Left renal pelvis (tissue), 4 donors: ENCODE measurements at regions not wholly inside any gene's neighbourhood (a gene's known extent, or its start where the extent isn't known, plus 50 kb on each side); places are given as distances from the start of the nearest gene placed in this dataset.

Experiments
- DNase-seq, 4 donors: peaks; one replicate each; pipeline ENCODE4 v3.0.0-alpha.2; 2013; ENCODE audit warnings: low read depth in 4 of 4, low spot score in 3 of 4

DNA sequence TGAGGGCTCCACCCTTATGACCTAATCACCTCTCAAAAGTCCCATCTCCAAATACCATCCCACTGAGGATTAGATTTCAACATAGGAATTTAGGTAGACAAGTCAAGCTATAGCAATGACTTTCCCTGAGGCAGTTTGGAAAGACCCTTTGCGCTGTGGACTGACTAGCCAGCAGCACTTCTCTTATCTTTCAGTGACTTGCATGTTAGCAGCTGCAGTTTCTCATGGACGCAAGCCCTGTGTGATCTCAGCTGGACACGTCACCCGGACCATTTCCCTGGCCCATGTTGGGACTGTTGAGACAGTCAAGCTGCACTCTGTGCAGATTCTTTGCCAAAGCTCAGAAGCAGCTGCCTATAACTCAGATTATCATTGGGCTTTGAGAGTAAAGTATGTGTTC is 408.1 kb upstream of the USP24 start:
- peak in 3 of 4 donors; percentile 38 to 51 (median 49) for DNase-seq

DNA sequence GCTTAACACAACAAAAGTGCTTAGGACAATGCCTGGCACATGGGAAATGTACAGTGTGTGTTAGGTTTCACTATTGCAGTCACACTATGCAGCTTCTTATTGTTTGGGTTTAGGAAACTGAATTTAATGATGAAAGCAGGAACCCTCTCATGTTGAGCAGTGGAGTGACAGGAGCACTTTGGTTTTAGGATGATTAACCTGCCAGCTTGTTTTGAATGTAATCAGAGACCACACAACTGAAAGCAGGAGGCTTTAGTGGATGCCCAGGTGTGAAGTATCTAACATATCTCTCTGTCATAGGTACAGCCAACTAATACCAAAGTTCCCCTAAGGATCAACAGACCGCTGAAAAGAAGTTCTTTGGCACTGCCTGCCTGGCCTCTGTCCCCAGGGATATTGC is 406.9 kb upstream of the USP24 start:
- peak in 1 of 4 donors; percentile 62 for DNase-seq

DNA sequence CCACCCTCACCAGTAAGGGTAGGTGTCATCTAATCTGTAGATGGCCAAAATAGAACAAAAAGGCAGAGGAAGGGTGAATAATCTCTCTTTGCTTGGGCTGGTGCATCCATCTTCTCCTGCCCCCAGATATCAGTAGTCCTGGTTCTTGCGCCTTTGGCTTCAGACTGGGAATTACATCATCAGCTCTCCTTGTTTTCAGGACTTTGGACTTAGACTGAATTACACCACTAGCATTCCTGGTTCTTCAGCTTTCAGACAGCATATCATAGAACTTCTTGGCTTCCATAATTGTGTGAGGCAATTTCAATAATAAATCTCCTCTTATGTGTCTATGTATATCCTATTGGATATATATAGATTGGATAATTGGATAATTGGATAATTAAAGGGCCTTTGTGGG is 403.0 kb upstream of the USP24 start:
- no peak for DNase-seq

DNA sequence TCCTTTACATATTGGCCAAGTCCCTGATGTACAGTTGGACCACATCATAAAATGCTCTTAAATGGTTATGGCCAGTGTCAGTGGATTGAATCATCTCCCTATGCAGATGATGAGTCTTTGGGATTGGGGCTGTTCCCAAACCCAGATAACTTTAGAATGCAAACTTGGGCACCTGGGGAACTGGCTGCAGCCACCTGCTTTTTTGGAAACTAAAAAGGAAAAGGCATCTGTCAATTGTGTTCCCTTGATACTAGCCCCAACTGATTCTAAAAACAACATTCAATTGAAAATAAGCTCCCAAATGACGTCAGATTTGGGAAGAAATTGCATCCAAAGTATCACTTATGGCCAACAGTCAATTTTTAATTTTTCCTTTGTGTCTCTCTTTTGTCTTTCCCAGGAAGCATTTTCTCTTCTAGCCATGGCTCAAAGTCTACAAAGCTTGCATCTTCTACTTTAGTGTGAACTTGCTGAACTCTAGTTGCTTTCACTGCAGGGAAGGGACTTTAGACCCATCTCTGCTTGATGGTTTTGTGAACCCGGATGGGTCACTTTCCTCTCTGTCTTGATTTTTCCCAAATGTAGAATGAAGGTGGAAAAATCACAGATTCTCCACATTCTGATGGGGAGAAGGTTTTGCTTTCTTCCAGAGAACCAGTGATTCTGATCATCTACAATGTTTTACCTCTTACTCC is 402.3 kb upstream of the USP24 start:
- DNase-seq = no peak

DNA sequence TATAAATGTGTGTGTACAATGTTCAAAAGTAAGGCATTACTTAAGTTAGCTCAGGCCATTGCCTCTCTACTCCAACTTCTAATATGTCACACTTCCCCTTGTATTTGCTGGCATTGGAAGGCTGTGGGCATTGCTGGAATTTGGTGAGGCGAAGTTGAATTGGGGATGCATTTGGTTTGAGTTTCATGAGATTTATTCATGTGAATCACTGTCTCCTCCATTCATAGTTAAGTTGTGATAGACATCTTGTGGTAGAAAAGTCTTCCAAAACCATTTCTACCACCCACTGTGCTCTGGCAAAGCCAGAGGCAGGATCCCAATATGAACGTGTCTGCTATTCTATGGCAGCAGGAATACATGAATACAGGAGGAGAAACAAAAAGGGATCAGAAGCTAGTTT is 397.8 kb upstream of the USP24 start:
- DNase-seq = no peak

DNA sequence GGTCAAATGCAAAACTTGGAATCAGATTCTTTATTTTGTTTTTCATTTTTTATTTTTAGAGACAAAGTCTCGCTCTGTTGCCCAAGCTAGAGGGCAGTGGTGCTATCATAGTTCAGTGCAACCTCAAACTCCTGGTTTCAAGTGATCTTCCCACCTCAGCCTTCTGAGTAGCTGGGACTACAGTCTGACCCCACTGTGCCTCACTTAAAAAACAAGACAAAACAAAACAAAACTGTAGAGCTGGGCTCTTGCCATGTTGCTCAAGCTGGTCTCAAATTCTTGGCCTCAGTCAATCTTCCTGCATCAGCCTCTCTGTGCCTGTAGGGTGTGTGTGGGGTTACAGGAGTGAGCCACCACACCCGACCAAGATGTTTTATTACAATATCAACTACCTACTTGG is 396.0 kb upstream of the USP24 start:
- DNase-seq = no peak

DNA sequence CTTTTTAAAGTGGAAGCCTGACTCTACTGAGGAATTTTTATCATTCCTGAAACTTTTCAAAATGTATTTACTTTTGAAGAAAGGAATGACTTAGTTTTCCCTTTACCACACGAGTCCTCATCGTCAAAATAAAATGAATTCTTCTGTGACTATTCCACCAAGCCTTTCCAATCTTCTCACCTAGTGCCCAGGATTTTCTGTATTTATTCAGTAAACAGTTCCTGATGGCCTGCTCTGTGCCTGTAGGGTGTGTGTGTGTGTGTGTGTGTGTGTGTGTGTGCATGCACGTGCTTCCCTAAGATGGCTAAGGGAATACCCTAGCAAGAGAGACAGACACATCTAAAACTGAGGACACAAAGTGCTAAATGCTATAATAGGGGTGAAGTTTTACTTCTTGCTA is 395.0 kb upstream of the USP24 start:
- no peak for DNase-seq

DNA sequence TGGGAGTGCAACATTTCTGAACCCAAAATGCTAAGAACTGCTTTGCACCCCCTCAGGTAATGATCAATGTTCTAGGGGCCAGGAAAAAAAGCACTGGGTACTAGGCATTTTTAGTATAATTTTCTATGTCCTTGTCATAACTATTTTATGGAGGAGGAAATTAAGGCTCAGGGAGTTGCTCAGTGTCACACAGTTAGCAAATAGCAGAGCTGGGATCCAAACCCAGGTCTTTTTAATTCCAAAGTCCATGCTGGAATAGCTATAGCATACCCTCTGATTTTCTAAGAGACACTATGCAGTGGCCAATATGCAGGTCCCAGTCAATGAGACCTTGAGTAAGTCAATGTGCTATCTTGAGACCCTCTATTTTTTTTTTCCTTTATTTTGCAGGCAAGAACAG is 394.5 kb upstream of the USP24 start:
- no peak for DNase-seq

DNA sequence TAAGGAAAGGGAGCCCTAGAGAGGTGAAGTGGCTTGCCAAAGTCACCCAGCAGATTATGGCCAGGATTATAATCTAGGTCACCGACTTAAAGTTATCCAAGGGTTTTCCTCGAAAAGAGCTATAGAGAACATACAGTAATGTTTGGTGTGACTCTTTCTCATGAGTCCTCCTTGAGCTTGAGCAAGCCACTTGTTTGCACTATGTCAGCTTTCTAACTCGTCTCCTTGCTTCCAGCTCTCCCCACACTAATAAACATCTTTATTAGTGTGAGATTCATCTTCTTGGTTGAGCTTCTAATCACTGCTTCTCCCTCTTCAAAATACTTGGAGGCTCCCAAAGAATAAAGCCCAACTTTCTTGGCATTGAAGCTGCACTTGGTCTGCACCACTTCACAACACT is 390.0 kb upstream of the USP24 start:
- DNase-seq = no peak

DNA sequence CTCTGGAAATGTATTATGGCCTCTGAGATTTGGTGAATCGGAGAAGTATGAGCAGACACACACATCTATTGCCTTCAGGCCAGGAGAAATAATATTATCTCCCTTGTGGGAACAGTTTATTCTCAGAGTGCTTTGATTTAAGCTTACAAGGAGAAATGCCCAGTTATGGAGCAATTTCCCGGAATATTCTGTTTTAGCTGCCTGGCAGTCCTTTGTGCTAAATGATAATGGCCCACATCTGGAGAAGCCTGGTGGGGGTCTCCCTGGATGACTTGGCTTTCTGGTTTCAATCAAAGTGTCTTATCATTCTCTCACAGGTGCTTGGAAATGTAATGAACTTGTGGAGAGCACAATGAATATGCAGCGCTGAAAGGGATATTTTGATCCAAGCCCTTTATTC is 389.6 kb upstream of the USP24 start:
- DNase-seq = no peak

DNA sequence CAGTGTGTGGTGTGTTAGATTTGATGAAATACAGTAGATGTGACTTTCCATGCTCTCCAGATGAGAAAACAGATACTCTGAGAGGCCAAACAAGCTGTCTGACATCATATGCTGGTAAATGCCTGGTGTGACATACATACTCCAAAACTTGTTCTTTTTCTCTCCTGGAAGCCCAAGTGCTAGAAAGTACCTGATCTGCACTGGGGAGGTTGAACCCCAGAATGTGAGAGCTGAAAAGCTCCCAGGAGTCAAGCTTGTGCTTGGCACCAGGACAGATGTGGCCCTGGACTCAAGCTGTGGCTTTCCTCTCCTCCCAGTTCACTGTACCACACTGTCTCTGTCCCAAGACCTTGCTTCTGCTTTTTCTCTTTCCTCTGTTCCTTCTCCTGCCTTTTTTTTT is 389.0 kb upstream of the USP24 start:
- DNase-seq = no peak

DNA sequence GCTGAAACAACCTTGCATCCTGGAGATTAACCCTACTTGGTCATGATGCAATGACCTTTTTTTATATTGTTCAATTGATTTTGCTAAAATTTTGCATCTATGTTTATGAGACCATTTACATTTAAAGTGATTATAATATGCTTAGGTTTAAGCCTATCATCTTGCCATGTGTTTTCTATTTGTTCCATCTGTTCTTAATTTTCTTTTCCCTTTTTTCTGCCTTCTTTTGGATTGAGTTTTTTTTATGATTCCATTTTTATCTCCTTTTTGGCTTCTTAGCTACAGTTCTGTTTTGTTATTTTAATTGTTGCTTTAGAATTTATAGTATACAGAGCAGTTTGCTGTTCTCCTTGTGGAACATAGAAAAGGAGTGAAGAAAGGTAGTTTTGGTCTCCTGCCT is 385.1 kb upstream of the USP24 start:
- DNase-seq = no peak

DNA sequence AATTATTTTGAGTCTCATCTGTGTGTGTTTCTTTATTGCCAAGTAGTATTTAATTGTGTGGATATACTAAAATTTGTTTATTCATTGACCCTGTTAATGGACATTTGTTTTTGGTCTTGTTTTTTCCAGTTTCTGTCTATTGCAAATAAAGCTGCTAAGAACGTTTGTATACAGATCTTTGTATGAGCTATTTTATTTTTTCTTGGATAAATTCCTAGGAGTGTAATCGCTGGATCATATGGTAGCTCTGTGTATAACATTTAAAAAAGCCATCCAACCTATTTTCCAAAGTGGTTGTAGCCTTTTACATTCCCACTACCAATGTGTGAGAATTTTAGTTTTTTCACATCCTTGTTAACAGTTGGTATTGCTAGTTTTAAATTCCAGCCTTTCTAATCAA is 382.7 kb upstream of the USP24 start:
- no peak for DNase-seq

DNA sequence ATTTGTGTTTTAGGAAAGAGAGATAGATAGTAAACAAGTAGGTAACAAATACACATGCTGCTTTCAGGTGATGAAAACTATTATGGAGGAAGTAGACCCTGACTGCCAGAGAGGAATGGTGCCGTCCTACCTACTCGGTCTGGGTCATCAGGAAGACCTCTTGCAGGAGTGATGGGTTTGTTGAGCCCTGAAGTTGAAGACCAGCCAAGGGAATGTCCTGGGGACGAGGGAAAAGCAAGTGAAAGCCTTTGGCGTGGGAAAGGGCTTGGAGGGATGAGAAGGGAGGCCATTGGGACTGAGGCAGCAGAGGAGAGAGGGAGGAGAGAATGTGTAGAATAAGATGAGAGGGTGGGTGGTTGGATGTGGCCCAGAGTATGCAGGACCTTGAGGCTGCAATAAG is 379.5 kb upstream of the USP24 start:
- no peak for DNase-seq

DNA sequence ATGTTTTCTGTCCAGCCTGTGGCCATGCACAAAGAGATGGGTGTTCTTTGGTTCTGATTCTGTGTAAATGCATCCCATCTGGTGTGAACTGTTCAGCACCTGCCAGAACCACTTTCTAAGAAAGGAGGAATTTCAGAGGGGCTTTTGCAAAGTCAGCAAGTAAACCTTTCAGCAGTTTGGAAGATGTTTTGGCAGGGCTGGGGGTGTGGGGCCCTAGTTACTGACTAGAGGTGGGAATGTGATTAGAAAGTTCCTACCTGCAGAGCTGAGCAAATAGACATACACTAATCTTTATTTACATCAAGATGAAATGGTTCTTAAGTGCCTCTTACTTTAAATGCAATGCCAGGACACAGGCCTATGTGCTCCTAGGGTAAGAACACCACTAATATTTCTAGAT is 378.1 kb upstream of the USP24 start:
- DNase-seq = no peak

DNA sequence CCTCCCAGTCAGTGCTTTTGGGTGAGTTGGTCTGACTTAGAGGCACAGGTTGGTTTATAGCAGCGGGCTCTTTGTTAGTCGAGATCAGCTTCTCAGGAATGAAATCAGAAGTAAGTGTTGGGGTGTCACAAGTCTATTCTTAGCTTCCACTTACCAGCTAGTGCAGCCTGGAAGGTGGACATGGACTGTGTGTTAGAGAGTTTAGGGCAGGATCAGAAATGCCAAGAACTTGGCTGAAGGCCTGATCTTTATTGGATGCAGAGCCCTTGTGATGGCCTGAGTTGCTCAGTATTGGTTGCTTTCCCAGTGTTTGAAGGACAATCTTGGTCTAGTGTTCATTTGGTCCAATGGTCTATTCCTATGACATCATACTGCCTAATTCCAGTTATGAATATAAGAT is 377.0 kb upstream of the USP24 start:
- no peak for DNase-seq

DNA sequence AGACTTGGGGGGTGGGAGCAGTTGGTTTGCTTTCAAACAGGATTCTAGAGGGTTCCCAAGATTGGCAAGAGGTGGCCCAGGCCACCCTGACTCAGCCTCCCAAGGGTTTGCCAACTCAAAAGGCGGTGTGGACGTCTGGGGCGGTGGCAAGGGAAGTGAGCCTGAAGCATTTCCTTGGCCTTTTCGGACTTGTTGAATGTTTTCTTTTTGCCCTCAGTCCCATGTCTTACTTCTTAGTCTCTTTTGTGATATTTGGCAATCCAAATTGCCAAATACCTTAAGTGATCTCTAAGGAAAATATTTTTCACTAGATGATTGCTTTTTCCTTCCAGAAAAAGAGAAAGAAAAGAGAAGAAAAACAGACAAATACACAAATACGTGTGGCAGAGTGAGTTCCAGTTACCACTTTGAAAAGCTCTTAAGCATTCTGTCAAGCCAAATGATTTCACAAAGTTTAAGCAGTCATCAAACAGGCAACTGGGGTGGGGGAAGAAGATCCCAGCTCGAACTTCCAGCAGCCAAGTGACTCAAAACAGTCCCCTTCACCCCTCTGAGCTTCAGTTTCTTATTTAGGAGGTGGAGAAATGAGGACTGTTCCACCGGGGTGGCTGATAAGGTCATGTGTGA is 374.6 kb upstream of the USP24 start:
- no peak for DNase-seq

DNA sequence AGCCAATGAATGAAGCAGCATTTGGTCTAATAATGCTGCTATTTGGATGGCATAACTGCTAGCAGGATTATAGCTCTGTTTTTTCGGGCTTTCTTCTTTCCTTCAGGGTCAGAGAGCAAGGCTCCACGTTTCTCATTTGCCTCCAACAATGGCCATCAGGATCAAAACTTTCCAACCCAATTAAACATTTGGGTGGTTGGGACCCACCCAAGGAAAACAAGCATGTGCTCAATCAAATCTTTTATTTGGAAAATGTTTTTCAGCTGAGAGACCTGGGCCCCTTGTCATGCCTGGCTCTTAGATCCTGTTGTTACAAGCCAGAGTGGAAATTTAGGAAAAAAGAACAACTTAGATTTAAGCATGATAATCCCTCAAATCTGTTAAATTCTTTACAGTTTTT is 373.1 kb upstream of the USP24 start:
- no peak for DNase-seq

DNA sequence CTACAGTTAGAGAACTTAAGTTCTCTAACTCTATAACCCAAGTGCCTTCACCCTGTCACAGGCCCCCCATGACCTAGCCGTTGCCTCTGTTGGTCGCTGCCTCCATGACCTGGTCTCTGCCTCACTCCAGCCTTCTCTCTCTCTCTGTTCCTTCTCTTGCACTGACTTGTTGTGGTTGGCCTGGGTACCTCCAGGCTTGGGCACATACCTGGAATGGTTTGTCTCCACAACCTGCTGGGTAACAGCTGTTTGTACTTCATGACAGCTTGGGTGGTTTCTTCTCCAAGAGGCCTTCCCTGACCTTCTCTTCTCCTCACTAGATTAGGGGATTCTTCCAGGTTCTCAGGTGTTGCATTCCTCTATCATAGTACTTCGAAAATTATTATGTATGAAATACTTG is 371.6 kb upstream of the USP24 start:
- no peak for DNase-seq

DNA sequence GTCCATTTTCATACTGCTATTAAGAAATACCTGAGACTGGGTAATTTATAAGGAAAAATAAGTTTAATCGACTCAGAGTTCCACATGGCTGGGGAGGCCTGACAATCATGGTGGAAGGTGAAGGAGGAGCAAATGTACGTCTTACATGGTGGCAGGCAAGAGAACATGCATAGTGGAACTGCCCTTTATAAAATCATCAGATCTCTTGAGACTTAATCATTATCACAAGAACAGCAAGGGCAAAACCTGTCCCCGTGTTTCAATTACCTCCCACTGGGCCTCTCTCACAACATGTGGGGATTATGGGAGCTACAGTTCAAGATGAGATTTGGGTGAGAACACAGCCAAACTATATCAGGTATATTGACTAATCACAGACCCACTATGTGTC is 370.2 kb upstream of the USP24 start:
- DNase-seq = no peak

DNA sequence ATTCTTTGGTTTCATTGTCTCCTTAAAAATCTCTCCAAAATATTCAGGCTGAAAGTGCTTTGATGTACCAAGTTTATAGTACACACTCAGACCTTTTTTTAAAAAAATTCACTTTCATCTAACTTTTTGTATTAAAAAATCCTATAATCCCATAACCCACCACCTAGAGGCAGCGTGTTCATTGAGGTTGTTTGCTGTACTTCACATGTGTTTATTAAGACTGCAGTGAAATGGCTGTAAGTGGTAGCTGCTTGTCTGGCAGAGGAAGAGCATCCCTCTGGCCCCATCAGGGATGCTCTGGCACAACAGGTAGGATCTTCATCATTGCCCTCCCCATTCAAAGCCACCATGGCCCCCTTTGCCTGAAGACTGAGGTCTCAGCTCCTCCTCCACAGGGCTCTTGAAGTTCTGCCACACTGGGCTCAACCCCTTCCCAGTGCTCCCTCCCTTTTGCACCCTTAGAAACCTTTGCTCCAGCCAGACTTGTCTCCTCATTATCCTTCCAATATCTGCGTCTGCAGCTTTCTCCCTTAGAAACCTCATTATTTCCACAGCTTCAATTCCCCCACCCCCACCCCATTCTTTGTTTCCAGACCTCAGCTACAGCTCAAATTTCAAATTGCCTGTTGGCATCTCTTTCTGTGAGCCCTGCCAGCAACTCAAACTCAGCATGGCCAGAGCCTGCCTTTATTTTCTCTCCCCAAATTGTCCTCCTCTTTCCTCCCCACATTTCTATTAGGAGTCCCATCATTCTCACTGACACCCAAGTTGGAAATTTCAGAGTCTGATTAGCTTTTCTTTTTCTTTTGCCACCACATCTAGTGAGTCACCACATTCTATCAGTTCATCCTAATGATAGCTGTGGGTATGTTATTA is 369.6 kb upstream of the USP24 start:
- DNase-seq = no peak

DNA sequence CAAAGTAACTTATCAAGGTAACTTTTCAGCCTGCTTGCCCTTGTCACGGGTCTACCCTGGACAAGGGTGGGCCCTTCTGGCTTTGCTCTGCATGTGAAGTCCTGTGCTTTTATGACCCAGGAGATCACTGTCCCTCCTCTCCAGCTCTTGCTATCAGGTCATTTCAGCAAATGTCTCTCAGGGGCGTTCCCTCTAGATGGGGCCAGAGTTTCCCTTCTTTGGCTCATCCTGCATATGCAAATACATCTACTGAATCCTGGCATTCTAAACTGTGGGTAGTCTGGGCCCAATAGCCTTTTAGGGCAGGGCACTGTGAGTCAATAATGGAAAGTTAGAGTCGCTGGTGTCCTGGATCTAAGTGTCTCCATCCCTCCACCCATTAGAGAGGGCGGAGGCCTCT is 366.9 kb upstream of the USP24 start:
- no peak for DNase-seq
